GM19351 (cell line): ENCODE measurements at regions not wholly inside any gene's neighbourhood (a gene's known extent, or its start where the extent isn't known, plus 50 kb on each side); places are given as distances from the start of the nearest gene placed in this dataset.
"Not testable (repeated sequence)": the region's sequence is repeated elsewhere in the genome, so short reads cannot be mapped to it uniquely, and the experiment has no call there.

ENCODE experiments used
- ATAC-seq: cut with Tn5 transposase; IDR thresholded peaks from one replicate; pipeline ENCODE4 v1.9.1; 2021; ENCODE audit warnings: mild to moderate bottlenecking, moderate library complexity; ENCODE audit not compliant: unreplicated experiment

GRCh38 chr22:17318817-17319216 lies 50.4 kb upstream of the CECR2 start:
- ATAC-seq = no peak

GRCh38 chr22:17315310-17315709 lies 54.0 kb upstream of the CECR2 start:
- no peak for ATAC-seq

- no peak for ATAC-seq
Observed at GRCh38 chr22:17314487-17314886, 54.8 kb upstream of the CECR2 start.

- no peak for ATAC-seq
Observed at GRCh38 chr22:17313626-17314025, 55.6 kb upstream of the CECR2 start.

GRCh38 chr22:17307566-17307965 lies 61.7 kb upstream of the CECR2 start:
- ATAC-seq = no peak

- ATAC-seq = no peak
Observed at GRCh38 chr22:17305076-17305475, 64.2 kb upstream of the CECR2 start.

GRCh38 chr22:17303840-17304779 lies 65.2 kb upstream of the CECR2 start:
- peak; percentile 91 for ATAC-seq

- no peak for ATAC-seq
Observed at GRCh38 chr22:17303441-17303839, 65.8 kb upstream of the CECR2 start.

GRCh38 chr22:17302616-17303015 lies 66.6 kb upstream of the CECR2 start:
- ATAC-seq = no peak

- no peak for ATAC-seq
Observed at GRCh38 chr22:17300926-17301325, 68.3 kb upstream of the CECR2 start.

- not testable (repeated sequence) for ATAC-seq
Observed at GRCh38 chr22:17298805-17299502, 70.3 kb upstream of the CECR2 start.

- ATAC-seq = no peak
Observed at GRCh38 chr22:17285656-17286055, 66.4 kb upstream of the ADA2 start.

- ATAC-seq = no peak
Observed at GRCh38 chr22:17284888-17285287, 65.7 kb upstream of the ADA2 start.

GRCh38 chr22:17284466-17284865 lies 65.2 kb upstream of the ADA2 start:
- no peak for ATAC-seq

- ATAC-seq = not testable (repeated sequence)
Observed at GRCh38 chr22:17283865-17284264, 64.6 kb upstream of the ADA2 start.

- ATAC-seq = no peak
Observed at GRCh38 chr22:17283423-17283822, 64.2 kb upstream of the ADA2 start.

GRCh38 chr22:17281440-17281841 lies 62.2 kb upstream of the ADA2 start:
- no peak for ATAC-seq

- no peak for ATAC-seq
Observed at GRCh38 chr22:17281026-17281425, 61.8 kb upstream of the ADA2 start.

GRCh38 chr22:17272511-17272991 lies 53.3 kb upstream of the ADA2 start:
- no peak for ATAC-seq

GRCh38 chr22:17271711-17272451 lies 52.6 kb upstream of the ADA2 start:
- ATAC-seq = no peak

GRCh38 chr22:17269607-17270261 lies 50.5 kb upstream of the ADA2 start:
- no peak for ATAC-seq
